Hematopoietic multipotent progenitor cell treated with erythropoietin and hydrocortisone succinate and interleukin-3 and kit ligand, for 17 days (in vitro differentiated cells): ENCODE measurements at regions not wholly inside any gene's neighbourhood (a gene's known extent, or its start where the extent isn't known, plus 50 kb on each side); places are given as distances from the start of the nearest gene placed in this dataset.

Experiments
- DNase-seq: peaks from one replicate; pipeline ENCODE4 v3.0.0-alpha.2; 2015; ENCODE audit warnings: low spot score

DNA sequence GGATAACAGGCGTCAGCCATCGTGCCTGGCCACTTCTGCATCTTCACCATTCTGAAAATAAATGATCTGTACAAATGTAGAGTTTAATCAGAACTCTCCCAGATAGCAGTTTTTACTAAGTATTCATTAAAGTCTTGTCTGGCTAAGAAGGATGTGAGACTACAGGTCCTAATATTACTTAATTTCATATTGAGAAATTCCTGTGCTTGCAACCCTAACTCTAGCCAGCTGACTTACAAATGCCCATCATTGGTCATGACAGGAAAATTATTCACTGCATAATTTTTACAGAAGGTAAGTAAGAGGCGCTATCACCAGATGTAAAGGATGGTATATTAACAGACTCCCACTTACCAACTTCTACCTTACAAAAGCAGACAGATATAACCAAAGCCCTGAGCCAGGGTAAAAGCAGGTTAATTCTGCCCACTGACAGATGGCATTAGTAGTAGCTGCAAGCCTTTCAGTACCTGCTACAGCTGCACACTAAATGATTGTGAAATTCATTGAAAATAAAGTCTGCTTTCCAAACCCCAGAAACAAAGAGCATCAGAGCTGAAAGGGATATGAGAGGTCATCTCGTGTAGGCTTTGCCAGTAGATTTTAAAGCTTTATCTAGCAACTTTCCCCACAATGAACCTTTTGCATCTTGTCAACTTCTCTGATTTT is 55.9 kb upstream of the FOXN2 start:
- no peak for DNase-seq

DNA sequence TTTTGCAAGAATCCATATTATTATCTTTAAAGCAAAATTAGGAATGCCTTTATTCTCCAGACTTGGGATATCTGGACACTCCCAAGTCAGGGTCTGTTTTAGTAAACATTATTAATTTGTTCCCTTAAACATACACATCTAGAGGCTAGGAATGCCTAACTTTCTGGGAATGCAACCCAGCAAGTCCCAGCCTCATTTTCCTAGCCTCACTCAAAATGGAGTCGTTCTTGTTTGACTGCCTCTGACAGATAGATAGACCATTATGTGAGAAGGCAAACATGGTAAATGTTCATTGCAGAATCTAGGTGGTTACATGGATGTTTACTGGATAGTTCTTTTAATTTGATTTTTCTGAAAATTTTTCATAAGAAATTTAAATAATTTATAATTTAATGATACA is 54.7 kb upstream of the FOXN2 start:
- DNase-seq: no peak

DNA sequence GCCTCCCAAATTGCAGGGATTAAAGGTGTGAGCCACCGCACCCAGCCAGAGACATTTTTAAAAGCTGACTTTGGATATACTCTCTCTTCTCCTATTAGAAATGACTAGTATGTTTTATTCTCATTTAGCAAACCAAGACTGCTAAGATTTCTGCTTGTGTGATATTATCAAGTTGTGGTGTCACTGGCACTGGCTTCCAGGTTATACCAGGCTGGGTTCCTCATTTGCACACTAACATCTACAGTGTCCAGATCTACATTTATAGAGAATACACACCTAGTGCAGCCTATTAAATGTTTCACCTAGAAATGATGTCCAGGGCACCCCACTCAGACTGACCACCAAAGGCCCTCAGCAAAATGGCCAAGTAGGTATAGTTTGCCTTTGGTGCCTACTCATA is 49.9 kb upstream of the FOXN2 start:
- DNase-seq: no peak
